GM19328 (cell line): ENCODE measurements at regions not wholly inside any gene's neighbourhood (a gene's known extent, or its start where the extent isn't known, plus 50 kb on each side); places are given as distances from the start of the nearest gene placed in this dataset.

Experiments
- ATAC-seq: cut with Tn5 transposase; IDR thresholded peaks from one replicate; pipeline ENCODE4 v1.9.1; 2021; ENCODE audit warnings: mild to moderate bottlenecking, moderate library complexity; ENCODE audit not compliant: unreplicated experiment

GRCh38 chr21:25338415-25338814, 268.9 kb downstream of the MRPL39 start:
- no peak for ATAC-seq

- ATAC-seq, result no peak
Measured at GRCh38 chr21:25334046-25334730, 273.1 kb downstream of the MRPL39 start.

GRCh38 chr21:25331286-25331685, 276.0 kb downstream of the MRPL39 start:
- no peak for ATAC-seq

- ATAC-seq, result no peak
Measured at GRCh38 chr21:25330266-25330665, 277.0 kb downstream of the MRPL39 start.

GRCh38 chr21:25329227-25329825, 278.0 kb downstream of the MRPL39 start:
- no peak for ATAC-seq

GRCh38 chr21:25328736-25329135, 278.5 kb downstream of the MRPL39 start:
- no peak for ATAC-seq

GRCh38 chr21:25326181-25326580, 281.1 kb downstream of the MRPL39 start:
- ATAC-seq, result no peak

- ATAC-seq, result no peak
Measured at GRCh38 chr21:25324666-25325065, 282.6 kb downstream of the MRPL39 start.

- ATAC-seq, result no peak
Measured at GRCh38 chr21:25323356-25323949, 283.8 kb downstream of the MRPL39 start.

GRCh38 chr21:25314247-25314646, 293.0 kb downstream of the MRPL39 start:
- no peak for ATAC-seq

GRCh38 chr21:25313829-25314228, 293.5 kb downstream of the MRPL39 start:
- ATAC-seq, result no peak

- ATAC-seq, result no peak
Measured at GRCh38 chr21:25307489-25307888, 299.8 kb downstream of the MRPL39 start.

- no peak for ATAC-seq
Measured at GRCh38 chr21:25304611-25305010, 302.7 kb downstream of the MRPL39 start.

- no peak for ATAC-seq
Measured at GRCh38 chr21:25300632-25301031, 306.6 kb downstream of the MRPL39 start.

GRCh38 chr21:25298512-25299491, 308.5 kb downstream of the MRPL39 start:
- ATAC-seq, result peak; percentile 89

GRCh38 chr21:25297117-25297516, 310.2 kb downstream of the MRPL39 start:
- ATAC-seq, result no peak

- no peak for ATAC-seq
Measured at GRCh38 chr21:25296252-25296651, 311.0 kb downstream of the MRPL39 start.

GRCh38 chr21:25292396-25292795, 314.9 kb downstream of the MRPL39 start:
- ATAC-seq, result no peak

- ATAC-seq, result no peak
Measured at GRCh38 chr21:25283720-25284119, 323.6 kb downstream of the MRPL39 start.

- ATAC-seq, result no peak
Measured at GRCh38 chr21:25281134-25281533, 326.1 kb downstream of the MRPL39 start.

GRCh38 chr21:25280061-25280460, 327.2 kb downstream of the MRPL39 start:
- ATAC-seq, result no peak
